Right lobe of liver (tissue), 6 donors: ENCODE measurements at regions not wholly inside any gene's neighbourhood (a gene's known extent, or its start where the extent isn't known, plus 50 kb on each side); places are given as distances from the start of the nearest gene placed in this dataset.
"Not testable (repeated sequence)": the region's sequence is repeated elsewhere in the genome, so short reads cannot be mapped to it uniquely, and the experiment has no call there.

Experiments used
- ATAC-seq, 4 donors: fragments of 200-7000 bp; cut with Tn5 transposase; one replicate each; pipeline ENCODE4 v1.9.1; 2020; ENCODE audit warnings: mild to moderate bottlenecking in 4 of 4, moderate library complexity in 4 of 4
- DNase-seq, 3 donors: peaks; one replicate each; pipeline ENCODE4 v3.0.0-alpha.2; 2020
- H3K27ac ChIP-seq, 3 donors: fragments of 200-600 bp; one replicate each; pipeline ENCODE4 v1.8.0; 2022
- H3K27me3 ChIP-seq, 2 donors: fragments of 200-600 bp; one replicate each; pipeline ENCODE4 v1.8.0; 2022
- H3K36me3 ChIP-seq, 4 donors: fragments of 200-600 bp; sonication (generic) in 1 of 4; one replicate each; pipeline versions ENCODE4 v1.5.1 to v1.8.0; 2017 to 2022; ENCODE audit warnings: control low read depth in 1 of 4
- H3K4me1 ChIP-seq, 4 donors: fragments of 200-600 bp; sonication (generic) in 1 of 4; one replicate each; pipeline versions ENCODE4 v1.5.1 to v1.8.0; 2017 to 2022; ENCODE audit warnings: control low read depth in 1 of 4
- H3K4me3 ChIP-seq, 3 donors: fragments of 200-600 bp; one replicate each; pipeline ENCODE4 v1.8.0; 2022
- H3K9me3 ChIP-seq, 4 donors: fragments of 200-600 bp; sonication (generic) in 1 of 4; one replicate each; pipeline versions ENCODE4 v1.5.1 to v1.8.0; 2017 to 2022; ENCODE audit warnings: control low read depth in 1 of 4
- CTCF ChIP-seq, 4 donors: fragments of 200-600 bp in 3 of 4; fragments of 450-650 bp in 1 of 4; IDR thresholded peaks; one replicate each; pipeline versions ENCODE4 v1.5.1 to v1.8.0; 2016 to 2022; ENCODE audit warnings: antibody characterized with exemption in 4 of 4, mild to moderate bottlenecking in 2 of 4
- POLR2A ChIP-seq: fragments of 450-650 bp; IDR thresholded peaks from one replicate; pipeline ENCODE4 v1.6.1; 2017; ENCODE audit warnings: antibody characterized with exemption, mild to moderate bottlenecking
- WGBS: methylation state at CpG from one replicate; pipeline ENCODE4 v1.1.6; 2018; ENCODE audit warnings: low coverage, low lambda C conversion rate; ENCODE audit not compliant: insufficient coverage; ENCODE audit errors: missing lambda C conversion rate; 5-methylcytosine and 5-hydroxymethylcytosine counted together
- intact Hi-C, 2 donors: fragments of 100-400 bp; cut with DNase I; formaldehyde crosslinking; loops; one replicate each; pipeline versions ENCODE4 v1.11.2 to v1.14.1; 2022
- donor health status: DM: no; HTN: yes; CAD: no.
- donor health status: DM: no; HTN: no; CAD: no.
- donor health status: DM: no; HTN: no; CAD: no.
- donor health status: DM: no; HTN: yes; CAD: no.
- donor health status: DM: no; HTN: yes; CAD: no.

DNA sequence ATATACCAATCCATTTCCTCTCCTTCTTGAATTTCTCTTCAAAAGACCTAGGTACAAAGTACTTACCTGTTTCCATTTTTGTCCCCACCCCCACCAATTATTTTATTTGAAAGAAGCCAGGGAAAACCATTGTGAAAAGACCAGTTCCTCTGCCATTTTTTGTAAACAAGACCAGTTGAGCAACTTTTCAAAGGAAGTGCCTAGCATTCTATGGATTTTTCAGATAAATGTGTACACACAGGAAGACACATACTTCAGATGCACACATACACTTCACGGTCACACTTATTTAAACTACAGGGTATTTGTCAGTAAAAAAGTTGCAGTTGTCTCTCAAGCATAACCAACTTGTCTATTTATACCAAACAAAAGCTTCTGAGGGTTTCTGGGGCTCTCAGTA is 587.2 kb upstream of the KLHL4 start:
- DNase-seq, result no peak
- intact Hi-C loops, result no loop called here

DNA sequence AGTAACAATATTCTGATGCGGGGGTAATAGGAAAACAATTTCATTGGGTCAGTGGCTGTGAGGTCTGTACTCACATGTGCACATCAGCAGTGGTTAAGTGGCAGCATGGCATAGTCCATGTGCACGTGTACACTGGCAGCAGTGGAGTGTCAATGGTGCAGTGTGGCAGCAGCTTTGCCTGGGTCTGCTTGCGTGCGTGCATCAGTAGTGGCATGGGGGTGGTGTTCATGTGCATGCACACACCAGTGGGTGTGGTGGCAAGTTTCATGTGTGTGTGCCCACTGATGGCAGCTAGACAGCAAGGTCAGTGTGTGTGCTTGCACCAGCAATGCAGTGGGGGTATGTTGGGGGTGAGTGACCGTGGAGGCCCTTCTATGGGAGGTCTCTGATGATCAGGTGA is 581.6 kb upstream of the KLHL4 start:
- Histone ChIP-seq H3K4me3 (no peak overlapping the region), H3K27ac (no peak overlapping the region), H3K4me1 (no peaks in the 10 kb centered on the region), H3K36me3 (no peaks in the 10 kb centered on the region), H3K9me3 (no peaks in the 10 kb centered on the region), H3K27me3 (peaks cover 0 to 6% of the 10 kb centered on the region in 2 donors)
- ATAC-seq, result no peak
- no peak for DNase-seq
- TF ChIP-seq CTCF (IDR thresholded peaks at IDR 0.05) (no peak), POLR2A (no peak)
- intact Hi-C loops, result no loop called here
- WGBS, result 44% methylated on average over 3 of the region's 5 CpGs

More for the DNA sequence above, 587.2 kb upstream of the KLHL4 start:
- H3K27me3 ChIP-seq, result peaks cover 0 to 6% of the 10 kb centered on the region in 2 donors
- H3K9me3 ChIP-seq, result no peaks in the 10 kb centered on the region
- ATAC-seq, result no peak
- no peaks in the 10 kb centered on the region for H3K36me3 ChIP-seq
- 36% methylated on average over 1 of the region's 1 CpG for WGBS
- no peak overlapping the region for H3K27ac ChIP-seq
- TF ChIP-seq POLR2A (no peak), CTCF (IDR thresholded peaks at IDR 0.05) (no peak)
- no peak overlapping the region for H3K4me3 ChIP-seq
- H3K4me1 ChIP-seq, result no peaks in the 10 kb centered on the region

- H3K4me1 ChIP-seq, result no peaks in the 10 kb centered on the region
- peak; percentile 65 to 79 (median 71) for TF ChIP-seq CTCF (IDR thresholded peaks at IDR 0.05)
- TF ChIP-seq POLR2A, result no peak
- H3K9me3 ChIP-seq, result no peaks in the 10 kb centered on the region
- H3K27me3 ChIP-seq, result no peaks in the 10 kb centered on the region
- DNase-seq, result no peak
- no peaks in the 10 kb centered on the region for H3K36me3 ChIP-seq
- H3K4me3 ChIP-seq, result no peak overlapping the region
- peak; percentile 72 to 91 (median 83) for ATAC-seq
- no peak overlapping the region for H3K27ac ChIP-seq
- WGBS, result 0% methylated on average over 1 of the region's 1 CpG
- intact Hi-C loops, result no loop called here
Observed at GRCh38 chrX:86946569-86946968, 571.0 kb upstream of the KLHL4 start.

- Histone ChIP-seq H3K27ac (no peak overlapping the region), H3K27me3 (no peaks in the 10 kb centered on the region), H3K4me1 (no peaks in the 10 kb centered on the region), H3K4me3 (no peak overlapping the region), H3K9me3 (no peaks in the 10 kb centered on the region), H3K36me3 (no peaks in the 10 kb centered on the region)
- ATAC-seq, result no peak
- intact Hi-C loops, result no loop called here
- TF ChIP-seq POLR2A, result no peak
- TF ChIP-seq CTCF (IDR thresholded peaks at IDR 0.05), result no peak
- no peak for DNase-seq
Observed at GRCh38 chrX:86964321-86964720, 553.3 kb upstream of the KLHL4 start.

GRCh38 chrX:86981326-86981879 is 536.2 kb upstream of the KLHL4 start:
- Histone ChIP-seq H3K27me3 (no peaks in the 10 kb centered on the region), H3K4me1 (no peaks in the 10 kb centered on the region), H3K9me3 (no peaks in the 10 kb centered on the region), H3K4me3 (no peak overlapping the region), H3K27ac (no peak overlapping the region), H3K36me3 (no peaks in the 10 kb centered on the region)
- ATAC-seq, result no peak
- intact Hi-C loops, result no loop called here
- no CpG with 5 or more reads among the region's 2 CpGs for WGBS
- TF ChIP-seq POLR2A (no peak), CTCF (IDR thresholded peaks at IDR 0.05) (no peak)
- DNase-seq, result no peak

DNA sequence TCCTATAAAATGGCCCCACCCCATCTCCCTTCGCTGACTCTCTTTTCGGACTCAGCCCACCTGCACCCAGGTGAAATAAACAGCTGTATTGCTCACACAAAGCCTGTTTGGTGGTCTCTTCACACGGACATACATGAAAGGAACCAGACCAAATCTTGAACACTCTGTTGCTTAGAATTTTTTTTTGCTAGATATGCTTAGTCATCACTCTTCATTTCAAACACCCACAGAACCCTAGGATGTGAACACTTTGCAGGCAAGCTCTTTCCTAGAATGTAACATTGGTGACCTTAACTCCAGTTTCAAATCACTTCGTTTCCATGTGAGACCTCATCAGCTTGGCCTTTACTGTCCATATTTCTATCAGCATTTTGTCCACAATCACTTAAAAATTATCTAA is 530.3 kb upstream of the KLHL4 start:
- H3K4me1 ChIP-seq, H3K4me3 ChIP-seq, H3K9me3 ChIP-seq, DNase-seq, H3K27ac ChIP-seq, intact Hi-C loops, ATAC-seq, H3K36me3 ChIP-seq, H3K27me3 ChIP-seq: not testable (repeated sequence)
- WGBS, result 48% methylated on average over 4 of the region's 4 CpGs
